ENCODE measurements at regions not wholly inside any gene's neighbourhood (a gene's known extent, or its start where the extent isn't known, plus 50 kb on each side); places are given as distances from the start of the nearest gene placed in this dataset.

DNA sequence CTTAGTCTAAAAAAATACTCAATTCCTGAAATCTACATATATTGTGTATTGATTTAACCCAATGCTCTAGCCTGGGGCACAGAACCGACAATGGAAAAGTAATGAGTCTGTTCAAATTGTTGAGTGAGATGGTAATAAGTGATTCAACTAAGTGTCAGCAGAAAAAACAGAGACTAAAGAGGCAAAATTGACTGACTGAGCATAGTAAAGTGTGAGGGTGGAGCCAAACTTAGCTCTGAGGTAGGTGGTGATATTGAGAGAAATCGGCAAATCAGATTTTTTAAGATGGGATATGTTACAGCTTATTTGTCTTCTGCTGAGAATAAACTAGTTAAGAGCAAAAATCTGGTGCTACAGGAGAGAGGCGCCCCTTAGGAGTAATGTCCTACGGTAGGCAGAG is 764.0 kb upstream of the LRRN3 start:
- TF ChIP-seq GATA2 (IDR thresholded peaks at IDR 0.05; ENCODE audit: low read depth, low read length), result no peak
- TF ChIP-seq GATA3 (IDR thresholded peaks at IDR 0.05; ENCODE audit: low read depth, low read length), result no peak

Data from SH-SY5Y (cell line).